Activated naive CD8-positive, alpha-beta T cell treated with anti-CD3 and anti-CD28 coated beads, Interleukin-2, amount 50 U/mL, for 24 hours (primary cell): ENCODE measurements at regions not wholly inside any gene's neighbourhood (a gene's known extent, or its start where the extent isn't known, plus 50 kb on each side); places are given as distances from the start of the nearest gene placed in this dataset.

ENCODE experiments used
- ATAC-seq: fragments of 150-1000 bp; cut with Tn5 transposase; one replicate; pipeline ENCODE4 v1.10.0; 2021
- DNase-seq: peaks from one replicate; pipeline ENCODE4 v3.0.0; 2021
- H3K27ac Mint-ChIP-seq: one replicate; pipeline ENCODE4 v1.8.0; 2021; ENCODE audit warnings: mild to moderate bottlenecking, mixed read lengths
- H3K27me3 Mint-ChIP-seq: one replicate; pipeline ENCODE4 v1.8.0; 2021; ENCODE audit warnings: mixed read lengths
- H3K36me3 Mint-ChIP-seq: one replicate; pipeline ENCODE4 v1.8.0; 2021; ENCODE audit warnings: low read depth, mixed read lengths
- H3K4me1 Mint-ChIP-seq: one replicate; pipeline ENCODE4 v1.8.0; 2021; ENCODE audit warnings: mixed read lengths
- H3K4me3 Mint-ChIP-seq: one replicate; pipeline ENCODE4 v1.8.0; 2021; ENCODE audit warnings: mild to moderate bottlenecking, moderate library complexity, mixed read lengths
- H3K9me3 Mint-ChIP-seq: one replicate; pipeline ENCODE4 v1.8.0; 2021; ENCODE audit warnings: mixed read lengths

DNA sequence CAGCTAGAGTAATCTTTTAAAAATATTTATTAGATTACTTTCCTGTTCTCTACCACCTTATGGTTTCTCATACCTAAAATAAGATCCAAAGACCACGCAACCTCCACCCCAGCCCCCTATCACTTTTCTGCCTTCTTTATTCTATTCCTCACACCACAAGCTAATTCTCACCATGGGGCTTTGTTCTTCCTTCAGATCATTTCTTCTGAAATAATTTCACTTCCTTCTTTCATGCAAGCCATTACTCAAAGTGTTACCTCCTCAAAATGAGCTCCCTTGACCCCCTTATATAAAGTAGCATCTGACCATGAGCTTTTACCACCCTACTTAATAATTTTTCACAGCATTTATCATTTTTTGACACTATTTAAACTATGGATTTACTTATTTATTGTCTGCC lies 233.2 kb upstream of the TMCO5A start:
- Mint-ChIP-seq H3K27me3 (peaks cover 1% of the 10 kb centered on the region), H3K9me3 (no peaks in the 10 kb centered on the region), H3K4me1 (no peaks in the 10 kb centered on the region), H3K4me3 (no peak overlapping the region), H3K27ac (no peak overlapping the region), H3K36me3 (no peaks in the 10 kb centered on the region)
- DNase-seq (no peak), ATAC-seq (no peak)

DNA sequence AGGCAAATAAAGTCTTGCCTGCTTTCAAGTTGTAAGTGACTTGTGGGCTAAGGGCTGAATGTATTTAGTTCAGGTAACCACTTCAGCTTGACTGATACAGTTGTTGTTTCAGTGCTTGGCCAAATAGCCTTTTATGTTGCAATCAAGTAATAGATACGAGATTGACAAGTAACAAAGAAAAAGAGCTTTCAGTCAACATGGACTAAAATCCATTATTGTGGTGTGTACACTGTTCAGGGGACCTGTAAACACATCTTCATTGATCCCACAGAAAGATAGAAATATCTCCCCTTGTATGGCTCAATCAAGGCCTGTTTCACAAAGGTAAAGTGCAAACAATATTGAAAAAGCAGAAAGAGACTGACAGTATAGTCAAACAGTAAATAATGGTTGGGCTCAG lies 224.8 kb upstream of the TMCO5A start:
- no peak overlapping the region for H3K27ac Mint-ChIP-seq
- no peak overlapping the region for H3K4me3 Mint-ChIP-seq
- H3K4me1 Mint-ChIP-seq = no peaks in the 10 kb centered on the region
- no peaks in the 10 kb centered on the region for H3K27me3 Mint-ChIP-seq
- no peak for ATAC-seq
- H3K36me3 Mint-ChIP-seq = no peaks in the 10 kb centered on the region
- no peak for DNase-seq
- no peaks in the 10 kb centered on the region for H3K9me3 Mint-ChIP-seq

DNA sequence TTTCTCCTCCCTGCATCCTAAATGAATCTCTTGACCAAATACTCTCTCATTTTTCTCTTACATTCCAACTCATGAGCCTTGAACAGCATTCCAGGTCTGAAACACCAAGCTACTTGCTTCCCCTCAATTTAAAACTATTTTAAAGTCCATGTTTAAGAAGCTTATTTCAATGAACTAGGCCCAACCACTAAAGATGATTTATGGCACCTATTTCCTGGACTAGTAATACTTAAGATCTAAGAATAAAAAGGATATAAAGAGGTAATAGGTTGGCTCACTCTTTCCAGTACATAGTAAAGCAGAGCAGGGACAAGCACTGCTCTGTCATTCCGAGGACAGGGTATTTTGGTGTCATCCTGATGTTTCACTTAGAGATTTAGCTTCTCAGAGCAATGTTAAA lies 219.3 kb upstream of the TMCO5A start:
- no peak for DNase-seq
- no peaks in the 10 kb centered on the region for H3K36me3 Mint-ChIP-seq
- H3K27me3 Mint-ChIP-seq = peaks cover 8% of the 10 kb centered on the region
- peaks cover 6% of the 10 kb centered on the region for H3K9me3 Mint-ChIP-seq
- no peaks in the 10 kb centered on the region for H3K4me1 Mint-ChIP-seq
- no peak for ATAC-seq
- no peak overlapping the region for H3K27ac Mint-ChIP-seq
- no peak overlapping the region for H3K4me3 Mint-ChIP-seq

DNA sequence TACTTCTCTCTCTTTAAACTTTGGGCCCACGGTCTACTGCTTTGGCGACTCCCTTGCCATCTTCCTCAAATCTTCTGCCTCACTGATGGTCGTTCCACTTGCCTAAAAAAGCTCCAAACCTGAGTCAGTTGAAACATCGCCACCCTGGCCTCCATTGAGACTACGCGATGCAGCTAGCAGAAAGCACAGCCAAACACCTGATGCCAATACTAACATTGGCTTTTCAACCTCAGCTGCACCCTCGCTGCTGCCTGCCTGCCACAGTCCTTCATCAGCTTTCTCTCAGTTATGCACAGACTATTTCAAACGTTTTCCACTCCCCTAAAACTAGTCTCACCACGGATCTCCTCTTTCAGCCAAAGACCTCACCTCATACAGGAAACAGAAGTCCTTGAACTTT lies 214.2 kb upstream of the TMCO5A start:
- Mint-ChIP-seq H3K36me3 (no peaks in the 10 kb centered on the region), H3K4me3 (no peak overlapping the region), H3K4me1 (no peaks in the 10 kb centered on the region), H3K27ac (no peak overlapping the region), H3K9me3 (peaks cover 6% of the 10 kb centered on the region), H3K27me3 (peaks cover 8% of the 10 kb centered on the region)
- DNase-seq (no peak), ATAC-seq (no peak)

DNA sequence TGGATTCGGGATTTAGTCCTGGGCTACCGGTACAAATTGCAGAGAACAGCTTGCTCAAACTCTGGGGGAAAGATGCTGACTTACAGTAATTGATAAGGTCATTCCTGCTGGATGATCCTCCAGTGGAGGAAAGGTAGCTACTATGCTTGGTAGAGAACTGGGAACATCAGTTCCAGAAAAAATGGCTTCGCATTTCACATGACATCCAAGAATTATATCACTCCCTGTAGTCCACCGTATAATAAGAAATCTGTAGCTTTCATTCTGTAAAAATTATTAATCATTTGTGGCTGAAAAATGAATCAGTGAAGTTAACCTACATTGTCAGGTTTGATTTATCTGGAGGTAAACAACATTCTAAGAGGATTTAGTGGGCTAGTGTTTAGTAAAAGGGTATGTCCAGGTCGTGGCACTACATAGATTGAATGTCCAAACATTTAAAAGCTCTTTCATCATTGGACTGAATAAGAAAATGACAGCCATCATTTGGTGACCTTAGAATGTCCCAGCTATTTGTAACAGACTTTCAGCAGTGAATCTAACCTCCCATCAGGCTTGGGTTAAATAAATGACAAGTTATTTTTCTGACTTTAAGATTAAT lies 203.2 kb upstream of the TMCO5A start:
- ATAC-seq = no peak
- H3K27ac Mint-ChIP-seq = no peak overlapping the region

DNA sequence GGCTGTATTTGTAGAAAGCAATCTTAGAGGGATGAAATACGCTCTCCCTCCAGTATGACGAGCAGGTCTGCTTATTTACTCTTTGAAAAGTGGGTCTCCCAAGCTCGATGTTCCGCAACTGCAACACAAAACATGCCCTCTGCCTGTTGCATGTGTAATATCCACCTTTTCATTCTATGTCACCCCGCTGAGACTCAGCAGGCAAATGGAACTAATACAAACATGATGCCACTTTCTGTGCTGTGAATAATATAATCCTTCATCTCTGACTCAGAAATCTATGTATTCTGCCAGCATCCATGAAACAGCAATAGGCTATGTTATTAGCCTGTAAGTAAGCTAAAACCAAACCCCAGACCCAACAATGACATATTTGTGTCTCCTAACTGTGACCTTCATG lies 200.8 kb upstream of the TMCO5A start:
- ATAC-seq = no peak
- Mint-ChIP-seq H3K27me3 (peaks cover 5% of the 10 kb centered on the region), H3K36me3 (no peaks in the 10 kb centered on the region), H3K4me1 (no peaks in the 10 kb centered on the region), H3K27ac (no peak overlapping the region), H3K4me3 (no peak overlapping the region), H3K9me3 (no peaks in the 10 kb centered on the region)
- no peak for DNase-seq

More for the DNA sequence above, 203.2 kb upstream of the TMCO5A start:
- H3K4me3 Mint-ChIP-seq = no peak overlapping the region
- no peaks in the 10 kb centered on the region for H3K9me3 Mint-ChIP-seq
- no peaks in the 10 kb centered on the region for H3K36me3 Mint-ChIP-seq
- peaks cover 8% of the 10 kb centered on the region for H3K27me3 Mint-ChIP-seq
- H3K4me1 Mint-ChIP-seq = no peaks in the 10 kb centered on the region
- no peak for DNase-seq

DNA sequence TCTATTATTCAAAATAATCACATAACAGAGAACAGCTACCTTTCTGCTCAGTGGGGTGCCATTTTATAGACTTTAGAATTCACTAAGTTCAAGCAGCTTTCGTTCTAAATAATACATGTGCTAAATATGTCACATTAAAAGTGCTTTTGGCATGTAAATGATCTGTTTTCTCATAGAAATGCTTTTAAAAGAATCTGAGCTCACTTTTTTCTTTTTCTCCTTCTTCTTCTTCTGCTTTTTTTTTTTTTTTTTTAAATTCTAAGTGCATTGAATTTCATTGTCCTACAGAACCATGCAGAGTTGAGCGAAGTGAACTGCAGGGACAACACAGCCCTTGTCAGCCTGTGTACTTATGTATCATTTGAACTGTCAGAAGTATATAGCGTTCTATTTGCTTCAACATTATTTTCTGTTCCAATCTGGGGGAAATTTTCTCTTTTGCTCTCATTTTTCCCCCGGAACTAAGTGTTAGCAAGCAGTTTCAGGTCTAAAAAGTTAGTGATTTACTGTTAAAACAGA lies 193.8 kb upstream of the TMCO5A start:
- no peak for ATAC-seq
- no peak for DNase-seq
- Mint-ChIP-seq H3K4me3 (no peak overlapping the region), H3K36me3 (no peaks in the 10 kb centered on the region), H3K27me3 (peaks cover 2% of the 10 kb centered on the region), H3K27ac (no peak overlapping the region), H3K4me1 (no peaks in the 10 kb centered on the region), H3K9me3 (no peaks in the 10 kb centered on the region)

DNA sequence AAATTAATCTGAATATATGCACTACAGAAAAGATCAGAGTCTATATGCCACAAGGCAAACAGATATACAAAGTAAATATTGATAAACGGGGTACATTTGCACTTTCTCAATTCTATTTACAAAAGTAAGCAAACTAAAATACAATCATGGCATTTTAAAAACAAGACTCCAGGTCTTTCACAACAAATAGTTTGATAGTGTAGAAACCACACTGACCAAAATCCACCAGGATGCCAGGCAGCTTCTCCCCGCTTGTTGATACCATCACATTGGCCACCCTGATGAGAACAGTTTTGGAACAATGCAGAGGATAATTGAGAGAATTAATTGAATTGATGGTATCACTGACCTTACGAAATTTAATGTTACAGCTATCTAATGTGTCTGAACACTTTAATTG lies 190.6 kb upstream of the TMCO5A start:
- no peak for ATAC-seq
- Mint-ChIP-seq H3K4me3 (no peak overlapping the region), H3K27me3 (peaks cover 3% of the 10 kb centered on the region)

DNA sequence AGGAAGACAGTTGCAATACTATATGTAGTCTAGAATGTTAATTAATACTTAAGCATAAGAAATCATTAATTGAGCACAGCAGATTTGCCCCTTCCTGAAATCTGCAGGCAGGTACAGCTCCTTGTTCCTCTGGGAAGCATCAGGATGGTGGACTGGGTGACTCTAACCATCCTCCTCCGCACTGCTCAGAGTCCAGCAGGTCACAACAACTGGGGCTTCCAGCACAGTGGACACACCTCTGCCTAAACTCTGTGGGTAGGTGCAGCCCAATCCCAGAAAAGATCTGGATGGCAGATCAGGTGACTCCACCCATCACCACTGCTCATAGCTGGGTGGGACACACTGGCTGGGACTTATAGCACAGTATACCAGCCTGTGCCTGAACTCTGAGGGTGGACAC lies 189.9 kb upstream of the TMCO5A start:
- no peaks in the 10 kb centered on the region for H3K4me1 Mint-ChIP-seq
- H3K9me3 Mint-ChIP-seq = peaks cover 2% of the 10 kb centered on the region
- no peaks in the 10 kb centered on the region for H3K36me3 Mint-ChIP-seq
- no peak overlapping the region for H3K4me3 Mint-ChIP-seq
- H3K27ac Mint-ChIP-seq = no peak overlapping the region
- peaks cover 3% of the 10 kb centered on the region for H3K27me3 Mint-ChIP-seq
- DNase-seq (no peak), ATAC-seq (no peak)

More for the DNA sequence above, 190.6 kb upstream of the TMCO5A start:
- Mint-ChIP-seq H3K4me1 (no peaks in the 10 kb centered on the region), H3K27ac (no peak overlapping the region), H3K36me3 (no peaks in the 10 kb centered on the region), H3K9me3 (no peaks in the 10 kb centered on the region)
- no peak for DNase-seq

DNA sequence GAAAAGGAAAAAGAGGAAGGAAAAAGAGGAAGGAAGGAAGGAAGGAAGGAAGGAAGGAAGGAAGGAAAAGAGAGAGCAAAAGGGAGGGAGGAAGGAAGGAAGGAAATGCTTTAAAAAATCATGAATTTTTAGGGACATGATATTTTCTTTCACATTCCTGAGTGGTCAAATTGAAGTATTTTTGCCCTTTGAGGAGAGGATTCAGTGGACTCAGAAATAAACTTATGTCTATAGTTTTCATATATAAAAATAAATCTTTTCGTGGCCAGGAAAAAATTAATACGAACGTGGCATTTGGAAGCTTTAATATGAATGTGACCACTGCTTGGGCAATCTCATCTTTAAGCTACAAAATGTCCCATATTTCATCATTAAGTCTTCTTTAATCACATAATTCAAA lies 183.0 kb upstream of the TMCO5A start:
- peaks cover 8% of the 10 kb centered on the region for H3K9me3 Mint-ChIP-seq
- no peak overlapping the region for H3K27ac Mint-ChIP-seq
- H3K4me3 Mint-ChIP-seq = no peak overlapping the region
- ATAC-seq (no peak), DNase-seq (no peak)
- H3K27me3 Mint-ChIP-seq = peaks cover 2% of the 10 kb centered on the region
- no peaks in the 10 kb centered on the region for H3K36me3 Mint-ChIP-seq
- no peaks in the 10 kb centered on the region for H3K4me1 Mint-ChIP-seq

DNA sequence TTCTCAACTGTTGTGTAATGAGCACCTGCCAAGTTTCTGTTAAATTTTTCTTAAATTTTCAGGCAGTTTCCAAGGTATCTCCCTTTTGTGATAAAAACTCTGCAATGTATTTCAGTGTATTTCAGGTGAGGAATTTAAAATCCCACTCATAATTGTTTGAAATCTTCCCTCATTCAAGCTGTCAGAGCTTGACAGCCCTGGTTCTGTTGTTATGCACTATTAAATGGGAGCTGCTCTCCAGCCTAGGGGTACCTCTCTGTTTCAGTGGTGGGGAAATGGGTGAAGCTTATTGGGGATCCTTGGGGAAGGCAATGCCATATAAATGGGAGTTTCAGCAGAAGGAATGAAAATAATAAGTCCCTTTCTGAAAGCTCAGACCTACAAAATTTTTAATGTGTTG lies 178.0 kb upstream of the TMCO5A start:
- Mint-ChIP-seq H3K36me3 (no peaks in the 10 kb centered on the region), H3K27me3 (no peaks in the 10 kb centered on the region), H3K4me1 (no peaks in the 10 kb centered on the region), H3K9me3 (no peaks in the 10 kb centered on the region), H3K27ac (no peak overlapping the region), H3K4me3 (no peak overlapping the region)
- ATAC-seq = no peak
- DNase-seq = no peak

DNA sequence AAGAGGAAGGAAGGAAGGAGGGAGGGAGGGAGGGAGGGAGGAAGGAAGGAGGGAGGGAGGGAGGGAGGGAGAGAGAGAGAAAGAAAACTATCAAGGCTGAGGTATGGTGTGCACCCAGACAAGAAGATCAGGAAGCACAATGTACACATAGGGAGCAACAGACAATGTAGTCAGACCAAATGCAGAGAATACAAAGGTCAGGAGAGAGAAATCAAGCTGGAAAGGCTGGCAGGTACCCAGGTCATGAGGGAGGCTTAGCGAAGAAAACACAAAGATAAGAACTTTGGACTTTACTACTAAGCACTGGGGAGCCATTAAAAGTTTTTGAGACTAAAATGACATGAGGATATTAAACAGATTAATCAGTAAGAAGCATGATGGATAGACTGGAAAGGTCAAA lies 176.0 kb upstream of the TMCO5A start:
- ATAC-seq (no peak), DNase-seq (no peak)
- Mint-ChIP-seq H3K9me3 (no peaks in the 10 kb centered on the region), H3K36me3 (no peaks in the 10 kb centered on the region), H3K4me1 (no peaks in the 10 kb centered on the region), H3K4me3 (no peak overlapping the region), H3K27ac (no peak overlapping the region), H3K27me3 (no peaks in the 10 kb centered on the region)

DNA sequence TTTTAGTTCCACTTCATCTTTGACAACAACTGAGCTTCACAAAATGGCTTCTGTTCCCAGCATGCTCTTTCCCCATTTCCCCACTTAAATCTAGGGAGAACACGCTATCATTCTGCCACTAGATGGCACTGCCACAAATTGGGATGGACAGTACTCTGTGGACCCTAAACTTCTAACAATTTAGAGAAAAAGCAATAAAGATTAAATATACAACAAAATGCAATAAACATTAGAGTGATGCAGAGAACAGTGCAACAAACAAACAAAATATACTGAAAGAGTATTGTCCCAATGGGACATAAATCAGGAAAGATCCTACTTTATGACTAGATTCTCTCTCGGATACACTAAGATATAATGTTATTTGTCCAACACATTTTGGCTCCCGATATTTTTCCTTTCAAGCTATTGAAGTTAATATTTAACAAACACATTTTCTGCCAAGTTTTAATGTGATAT lies 169.7 kb upstream of the TMCO5A start:
- Mint-ChIP-seq H3K4me3 (no peak overlapping the region), H3K27ac (no peak overlapping the region), H3K4me1 (peaks cover 14% of the 10 kb centered on the region), H3K27me3 (no peaks in the 10 kb centered on the region), H3K36me3 (no peaks in the 10 kb centered on the region), H3K9me3 (no peaks in the 10 kb centered on the region)
- peak; percentile 36 for DNase-seq
- ATAC-seq = no peak

DNA sequence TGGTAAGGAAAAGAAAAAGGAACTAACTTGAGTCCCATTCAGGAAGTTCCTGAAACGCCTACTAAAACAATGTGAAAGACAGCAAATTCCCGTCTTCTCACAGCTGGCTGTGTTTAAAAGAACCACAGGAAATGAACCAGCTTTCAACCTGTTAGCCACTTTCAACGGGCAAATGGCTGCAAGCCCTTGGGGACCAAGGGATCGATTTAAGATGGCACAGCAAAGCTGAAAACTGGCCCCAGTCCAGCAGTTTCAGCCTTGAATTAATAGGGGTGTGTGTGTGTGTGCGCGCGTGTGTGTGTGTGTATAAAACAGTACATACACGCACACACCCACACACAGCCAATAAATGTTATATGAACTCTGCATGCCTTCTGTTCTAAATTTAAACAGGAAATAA lies 168.7 kb upstream of the TMCO5A start:
- ATAC-seq (no peak), DNase-seq (no peak)
- Mint-ChIP-seq H3K27ac (no peak overlapping the region), H3K36me3 (no peaks in the 10 kb centered on the region), H3K27me3 (no peaks in the 10 kb centered on the region), H3K4me3 (peak overlapping the region; percentile 6), H3K9me3 (no peaks in the 10 kb centered on the region), H3K4me1 (peaks cover 14% of the 10 kb centered on the region)

DNA sequence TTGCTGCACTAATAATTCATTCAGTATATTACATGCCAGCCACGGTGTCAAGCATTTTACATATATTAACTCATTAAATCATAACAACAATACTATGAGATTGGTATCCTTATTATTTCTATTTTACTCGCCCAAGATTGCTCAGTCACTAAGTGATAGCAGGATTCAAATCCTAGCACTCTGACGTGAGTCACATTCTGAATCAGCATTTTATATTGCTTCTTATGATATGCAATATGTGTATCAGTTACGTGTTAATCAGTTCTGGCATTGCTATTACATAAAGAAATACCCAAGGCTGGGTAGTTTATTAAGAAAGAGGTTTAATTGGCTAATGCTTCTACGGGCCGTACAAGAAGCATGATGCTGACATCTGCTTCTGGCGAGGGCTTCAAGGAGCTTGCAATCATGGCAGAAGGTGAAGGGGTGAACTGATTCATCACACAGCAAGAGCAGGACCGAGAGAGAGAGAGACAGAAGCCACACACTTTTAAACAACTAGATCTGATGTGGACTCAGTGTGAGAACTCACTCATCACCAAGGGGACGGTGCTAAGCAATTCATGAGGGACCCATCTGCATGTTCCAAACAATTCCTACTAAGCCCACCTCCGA lies 166.5 kb upstream of the TMCO5A start:
- H3K36me3 Mint-ChIP-seq = no peaks in the 10 kb centered on the region
- DNase-seq = no peak

More for the DNA sequence above, 166.5 kb upstream of the TMCO5A start:
- H3K4me1 Mint-ChIP-seq = peaks cover 14% of the 10 kb centered on the region
- no peak overlapping the region for H3K27ac Mint-ChIP-seq
- H3K27me3 Mint-ChIP-seq = no peaks in the 10 kb centered on the region
- H3K9me3 Mint-ChIP-seq = no peaks in the 10 kb centered on the region
- H3K4me3 Mint-ChIP-seq = no peak overlapping the region
- ATAC-seq = no peak
